ENCODE measurements at regions not wholly inside any gene's neighbourhood (a gene's known extent, or its start where the extent isn't known, plus 50 kb on each side); places are given as distances from the start of the nearest gene placed in this dataset.

DNA sequence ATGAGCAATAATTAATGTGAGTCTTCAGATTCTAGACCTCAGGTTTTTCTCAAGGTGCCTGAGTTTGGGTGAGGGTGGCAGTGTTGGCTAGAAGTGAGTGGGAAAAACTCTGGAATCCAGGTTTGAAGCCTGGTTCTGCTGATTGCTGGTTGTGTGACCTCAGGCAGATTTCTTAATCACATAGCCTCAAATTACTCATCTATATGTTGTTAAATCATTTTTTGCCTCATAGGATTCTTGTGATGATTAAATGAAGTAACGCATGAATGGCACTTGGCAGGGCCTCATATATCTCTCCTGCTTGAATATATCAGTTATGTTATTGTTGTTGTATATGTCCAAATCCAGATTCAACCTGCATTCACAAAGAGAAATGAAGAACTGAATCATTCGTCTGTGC, 60.5 kb downstream of the NR2F2 start:
- DNase-seq = no peak

DNA sequence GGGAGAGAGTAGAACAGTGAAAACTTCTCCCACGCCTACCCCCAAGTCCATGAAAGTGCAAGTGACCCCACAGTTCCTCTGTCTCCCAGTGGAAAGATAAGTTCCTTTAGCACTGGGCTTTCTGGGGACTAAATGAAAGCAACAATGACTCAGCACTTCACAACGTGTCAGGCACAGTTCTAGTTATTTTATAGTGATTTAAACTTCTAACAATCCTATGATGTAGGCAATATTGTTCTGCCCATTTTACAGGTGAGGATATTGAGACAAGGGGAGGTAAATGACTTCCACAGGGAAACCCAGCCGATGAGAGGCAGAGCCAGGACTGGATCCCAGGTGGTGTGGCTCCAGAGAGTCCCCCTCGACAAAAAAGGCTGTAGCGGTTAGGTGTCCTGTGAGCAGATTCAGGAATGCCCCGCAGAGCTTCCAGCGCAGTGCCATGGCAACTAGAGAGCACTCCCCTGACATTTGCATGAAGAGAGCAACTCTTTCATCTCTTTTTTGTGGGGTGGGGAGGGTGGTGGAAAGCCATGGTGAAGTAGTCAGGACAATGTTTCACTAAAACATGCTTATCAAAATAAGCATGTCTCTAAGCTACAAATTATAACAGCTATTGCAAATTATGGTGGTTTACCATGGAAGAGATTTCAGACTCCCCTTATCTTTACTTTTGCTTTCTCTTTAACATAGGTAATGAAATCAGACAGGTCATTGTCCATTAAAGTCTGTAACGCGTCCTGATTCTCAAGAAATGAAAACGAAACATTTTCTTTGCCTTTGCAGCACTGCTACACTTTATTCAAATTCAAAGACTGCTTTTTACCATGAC, 62.1 kb downstream of the NR2F2 start:
- DNase-seq = no peak

DNA sequence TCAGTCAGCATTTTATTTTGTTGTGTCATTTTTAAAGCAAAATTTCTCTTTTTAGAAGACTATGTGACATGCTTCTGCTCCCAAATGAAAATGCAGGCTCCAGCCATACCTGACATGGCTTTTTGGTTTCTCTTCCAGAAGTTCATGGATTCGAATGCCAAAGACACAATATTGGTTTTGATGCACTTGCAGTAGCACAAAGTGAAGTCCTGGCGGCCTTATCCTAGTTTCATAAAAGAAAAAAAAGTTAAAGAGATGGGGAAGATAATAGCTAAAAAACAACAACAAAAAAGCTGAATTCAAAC, 62.7 kb downstream of the NR2F2 start:
- DNase-seq = no peak

DNA sequence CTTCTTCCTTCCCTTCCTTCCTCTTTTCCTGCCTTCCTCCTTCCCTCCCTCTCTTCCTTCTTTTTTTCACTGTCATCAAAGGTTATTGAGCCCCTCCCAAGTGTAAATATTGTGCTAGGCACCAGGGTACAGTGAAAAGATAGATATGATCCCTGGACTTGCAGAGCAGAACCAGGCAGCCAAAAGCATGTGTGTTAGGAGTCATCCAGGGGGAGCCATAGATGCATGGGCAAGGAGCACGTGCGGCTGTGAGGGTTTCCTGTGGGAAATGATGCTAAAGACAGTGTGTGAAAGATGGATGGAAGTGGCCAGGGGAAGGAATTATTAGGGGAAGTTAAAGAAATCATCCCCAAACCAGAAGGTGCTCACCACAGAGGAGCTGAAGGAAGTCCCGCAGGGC, 65.2 kb downstream of the NR2F2 start:
- no peak for DNase-seq

DNA sequence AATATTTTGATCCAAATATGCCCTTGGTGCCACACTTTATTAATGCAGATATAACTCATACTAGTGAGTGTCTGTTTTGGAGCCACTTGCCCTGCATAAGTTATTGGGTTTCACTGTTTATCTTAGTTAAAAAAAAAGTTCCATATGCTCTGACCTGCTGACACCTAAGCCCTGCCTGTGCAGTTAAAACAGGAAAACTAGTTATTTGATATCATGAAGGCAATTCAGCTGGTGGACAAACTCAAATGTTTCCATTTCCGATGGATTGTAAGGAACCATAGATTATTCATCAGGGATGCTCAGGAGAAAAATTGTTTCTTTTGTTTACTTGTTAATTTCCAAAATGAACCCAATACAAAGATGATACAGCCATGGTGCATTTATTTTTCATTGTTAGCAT, 68.3 kb downstream of the NR2F2 start:
- no peak for DNase-seq

DNA sequence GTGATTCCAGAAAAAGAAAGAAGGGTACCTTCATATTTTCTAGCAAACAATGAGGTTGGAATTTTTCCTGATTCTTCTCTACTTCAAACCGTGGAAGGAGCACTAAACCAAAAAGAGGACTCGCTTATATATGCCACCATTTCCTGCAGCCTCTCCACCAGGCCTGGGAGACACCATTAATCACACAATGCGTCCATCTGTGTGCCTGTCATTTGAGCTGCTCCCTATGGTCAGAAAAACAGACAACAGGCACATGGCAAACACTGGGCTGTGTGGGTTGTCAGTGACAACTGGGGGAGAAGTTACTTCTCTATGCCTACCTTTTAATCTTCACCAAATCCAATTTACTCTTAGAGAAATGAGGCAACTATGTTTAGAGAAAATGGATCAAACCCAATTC, 71.9 kb downstream of the NR2F2 start:
- no peak for DNase-seq

DNA sequence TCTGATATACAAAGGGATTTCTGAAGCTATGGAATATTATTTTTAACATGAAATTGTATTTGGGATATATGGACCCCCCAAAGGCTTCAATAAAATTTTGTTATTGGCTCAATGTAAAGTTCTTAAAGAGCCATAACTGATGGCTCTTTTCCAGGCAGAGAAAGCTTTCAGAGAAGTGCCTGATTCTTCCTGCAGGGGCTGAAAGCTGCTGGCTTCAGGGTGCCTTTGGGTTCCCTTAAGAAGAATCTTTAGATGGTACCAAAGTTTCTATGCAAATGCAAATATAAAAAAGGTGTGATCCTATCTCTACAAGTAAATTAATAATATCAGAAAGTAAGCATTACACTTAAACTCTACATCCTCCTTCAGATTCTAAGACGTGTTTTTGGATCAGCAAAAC, 72.6 kb downstream of the NR2F2 start:
- no peak for DNase-seq

DNA sequence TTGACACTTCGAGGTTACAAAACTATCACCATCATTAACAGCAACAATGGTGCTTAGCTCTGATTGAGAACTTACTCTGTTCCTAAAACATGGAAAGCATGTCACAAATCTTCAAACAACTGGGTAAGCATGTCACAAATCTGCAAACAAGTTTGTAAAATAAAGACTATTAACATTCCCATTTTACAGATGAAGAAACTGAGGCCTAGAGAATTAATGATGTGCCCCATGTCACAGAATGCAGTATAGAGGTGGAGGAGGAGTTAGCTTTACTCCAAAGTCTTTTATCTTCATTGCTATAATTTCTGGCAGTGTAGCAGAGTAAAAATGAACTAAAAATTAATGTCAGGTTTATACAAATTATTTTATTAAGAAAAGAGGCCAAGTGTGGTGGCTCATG, 73.4 kb downstream of the NR2F2 start:
- no peak for DNase-seq

DNA sequence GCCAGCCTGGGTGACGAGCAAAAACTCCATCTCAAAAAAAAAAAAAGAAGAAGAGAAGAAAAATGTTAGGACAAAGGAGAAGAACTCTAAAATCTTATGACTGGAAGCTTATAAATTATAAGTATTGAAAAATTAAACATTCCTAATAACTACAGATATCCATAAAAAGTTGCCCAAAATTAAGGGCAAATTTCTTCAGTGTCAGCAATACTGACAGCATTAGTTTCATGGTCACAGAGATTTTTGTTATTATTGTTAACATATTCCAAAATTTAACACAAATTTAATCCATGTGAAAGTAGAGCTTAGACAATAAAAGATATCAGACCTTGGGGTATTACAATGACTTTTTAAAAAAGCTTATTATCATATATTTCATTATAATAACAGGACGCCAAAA, 74.1 kb downstream of the NR2F2 start:
- no peak for DNase-seq

DNA sequence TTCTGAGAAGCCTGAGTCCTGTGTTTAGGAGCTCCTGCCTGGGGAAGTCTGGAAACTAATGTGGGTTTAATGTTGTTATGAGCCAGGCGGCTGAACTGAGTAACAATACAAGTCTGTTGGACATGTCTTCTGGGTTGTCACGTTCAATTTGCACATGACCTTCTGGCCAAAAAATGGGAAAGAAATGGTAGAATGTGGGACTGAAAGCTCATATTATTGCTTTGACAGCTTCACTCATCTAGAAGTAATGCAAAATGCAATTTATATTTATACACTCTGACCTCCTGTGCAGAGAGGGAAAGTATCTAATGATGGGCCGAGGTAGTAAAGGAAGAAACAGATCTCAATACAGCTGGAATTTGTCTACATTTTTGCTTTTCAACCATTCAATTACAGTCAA, 75.8 kb downstream of the NR2F2 start:
- no peak for DNase-seq

DNA sequence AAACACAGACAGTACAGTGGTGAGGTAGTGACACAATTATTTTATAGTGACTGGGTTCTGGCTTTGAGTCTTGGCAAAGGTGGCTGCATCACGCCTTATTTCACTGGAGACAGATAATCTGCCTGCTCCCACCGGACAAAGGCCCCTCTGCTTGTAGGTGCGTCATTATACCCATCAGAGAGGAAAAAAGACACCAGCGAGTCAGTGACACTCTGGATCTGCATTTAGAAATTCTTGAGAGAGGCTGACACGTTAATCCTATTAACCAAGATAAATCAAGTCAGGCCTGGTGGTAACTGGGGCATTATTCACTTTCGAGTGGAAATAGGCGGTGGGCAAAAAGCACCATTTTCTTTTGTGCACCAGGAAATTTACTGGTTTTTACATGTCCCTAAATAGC, 76.2 kb downstream of the NR2F2 start:
- no peak for DNase-seq

DNA sequence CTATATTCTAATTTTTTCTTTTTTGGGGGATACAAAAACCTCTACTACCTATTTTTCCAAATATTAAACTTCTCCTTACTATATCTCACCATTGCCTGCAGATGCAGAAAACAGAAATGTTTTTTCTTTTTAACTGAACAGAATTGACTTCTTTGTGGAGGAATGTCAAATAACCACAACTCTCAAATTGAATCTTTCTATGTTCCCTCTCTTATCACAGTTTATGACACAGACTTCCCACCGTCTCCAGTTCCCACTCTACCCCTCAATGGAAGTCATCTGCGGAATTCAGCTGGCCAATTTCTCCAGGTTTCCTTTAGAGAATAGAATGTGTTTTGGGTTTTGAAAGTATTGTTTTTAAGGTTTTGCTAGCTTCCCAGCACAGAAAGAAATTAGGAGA, 77.0 kb downstream of the NR2F2 start:
- DNase-seq = no peak

DNA sequence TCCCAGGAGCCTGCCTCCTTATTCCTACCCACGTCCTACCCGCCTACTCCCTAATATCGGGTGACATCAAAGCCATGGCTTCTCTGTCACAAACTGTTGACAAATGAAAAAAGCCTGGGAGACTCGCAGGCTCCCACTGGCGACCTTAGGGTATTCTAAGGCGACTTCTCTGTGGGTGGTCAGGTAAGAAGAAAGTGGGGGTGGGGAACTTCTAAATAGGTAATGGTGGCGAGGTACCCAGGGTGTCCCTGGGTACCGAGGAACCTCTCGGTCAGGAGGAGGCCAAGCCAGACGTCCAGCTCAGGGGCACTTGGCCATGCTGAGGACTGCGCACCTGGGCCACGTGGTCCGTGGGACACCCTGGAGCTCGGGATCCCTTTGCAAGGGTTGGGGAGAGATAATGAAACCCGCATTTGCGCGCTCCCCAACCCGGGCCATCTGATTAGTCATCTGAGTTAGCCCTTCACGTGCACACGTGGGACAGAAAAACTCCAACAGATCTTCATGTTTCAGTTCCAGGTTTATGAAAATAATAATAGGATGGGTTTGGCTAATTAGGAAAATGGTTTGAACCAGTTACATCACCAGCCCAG, 78.2 kb downstream of the NR2F2 start:
- no peak for DNase-seq

DNA sequence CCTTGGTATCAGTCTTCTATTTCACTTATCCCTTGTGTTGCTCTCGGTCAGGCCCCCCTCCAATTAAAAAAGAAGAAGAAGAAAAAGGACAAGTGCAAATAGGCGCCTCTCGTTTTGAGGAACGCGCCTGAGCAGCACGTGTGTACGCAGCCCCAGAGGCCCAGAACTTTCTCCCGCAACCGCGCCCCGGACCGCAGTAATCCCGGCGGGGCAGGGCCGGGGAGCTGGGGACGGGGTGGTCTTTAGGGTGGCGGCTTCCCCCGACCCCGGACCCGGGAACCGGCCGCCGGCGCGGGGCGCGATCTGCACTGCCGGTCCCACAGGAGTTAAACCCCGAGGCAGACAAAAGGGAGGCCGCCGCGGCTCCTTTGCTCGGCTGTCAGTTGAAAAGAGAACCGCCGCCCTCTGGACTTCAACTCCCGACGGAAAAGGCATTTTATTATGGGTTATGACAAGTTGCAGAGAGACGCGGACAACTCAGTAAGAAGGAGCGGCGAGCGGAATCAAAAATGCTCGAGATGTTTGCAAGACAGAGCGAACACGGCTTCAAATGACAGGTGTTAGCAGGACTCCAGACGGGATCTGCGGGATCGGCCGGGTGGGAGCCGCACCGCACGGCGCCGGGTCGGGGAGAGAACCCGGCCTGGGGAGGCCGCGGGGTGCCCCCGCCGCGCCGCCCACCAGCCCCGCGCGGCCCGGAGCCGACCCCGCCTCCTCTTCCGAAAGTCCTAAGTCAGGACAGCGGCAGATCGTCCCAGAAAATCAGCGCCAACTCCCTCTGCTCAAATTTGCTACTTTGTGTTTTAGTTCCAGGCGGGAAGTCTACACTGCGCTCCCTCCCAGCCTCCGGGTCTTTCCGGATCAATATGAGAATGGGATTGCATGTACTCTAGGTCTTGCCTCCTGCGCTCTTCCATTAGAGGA, 79.0 kb downstream of the NR2F2 start:
- DNase-seq = no peak

DNA sequence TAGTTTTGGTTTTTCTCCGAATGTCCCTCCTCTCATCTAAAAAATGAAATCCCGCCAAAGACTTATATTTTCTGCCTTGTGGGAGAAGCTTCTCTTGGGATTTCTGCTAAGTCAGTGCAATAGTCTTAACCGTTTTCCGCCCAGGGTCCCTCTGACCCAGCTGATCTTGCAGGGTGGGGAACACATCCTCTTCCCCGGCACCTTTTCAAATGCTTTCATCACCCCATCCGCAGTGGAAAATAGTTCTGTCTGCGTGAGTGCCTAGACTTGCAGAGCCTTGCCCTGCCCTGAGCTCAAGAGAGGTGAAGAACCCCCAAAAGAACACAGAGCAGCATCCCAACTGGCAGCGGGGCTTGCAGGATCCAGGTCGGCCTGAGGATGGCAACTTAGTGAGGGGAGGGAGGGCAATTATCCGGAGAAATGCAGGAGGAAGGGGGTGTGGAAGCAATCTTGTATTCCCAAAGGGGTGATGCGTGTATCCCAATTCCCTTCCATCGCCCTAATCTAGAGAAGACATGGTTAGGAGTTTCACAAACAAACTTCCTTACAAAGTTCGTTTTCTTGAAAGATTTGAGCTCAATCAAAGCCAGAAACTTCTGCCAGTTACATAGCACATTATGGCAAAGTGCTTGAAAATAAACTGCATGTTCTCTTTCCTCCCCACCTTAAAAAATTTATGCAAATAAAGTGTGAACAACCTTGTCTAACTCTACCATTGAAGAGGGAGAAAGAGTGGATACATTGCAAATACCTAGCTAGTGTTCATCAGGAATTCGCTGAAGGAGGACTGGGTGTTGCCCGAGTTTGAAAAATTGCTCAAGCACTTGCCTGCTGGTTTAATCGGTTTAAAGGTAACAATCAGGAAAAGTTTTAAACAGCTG, 79.9 kb downstream of the NR2F2 start:
- no peak for DNase-seq

DNA sequence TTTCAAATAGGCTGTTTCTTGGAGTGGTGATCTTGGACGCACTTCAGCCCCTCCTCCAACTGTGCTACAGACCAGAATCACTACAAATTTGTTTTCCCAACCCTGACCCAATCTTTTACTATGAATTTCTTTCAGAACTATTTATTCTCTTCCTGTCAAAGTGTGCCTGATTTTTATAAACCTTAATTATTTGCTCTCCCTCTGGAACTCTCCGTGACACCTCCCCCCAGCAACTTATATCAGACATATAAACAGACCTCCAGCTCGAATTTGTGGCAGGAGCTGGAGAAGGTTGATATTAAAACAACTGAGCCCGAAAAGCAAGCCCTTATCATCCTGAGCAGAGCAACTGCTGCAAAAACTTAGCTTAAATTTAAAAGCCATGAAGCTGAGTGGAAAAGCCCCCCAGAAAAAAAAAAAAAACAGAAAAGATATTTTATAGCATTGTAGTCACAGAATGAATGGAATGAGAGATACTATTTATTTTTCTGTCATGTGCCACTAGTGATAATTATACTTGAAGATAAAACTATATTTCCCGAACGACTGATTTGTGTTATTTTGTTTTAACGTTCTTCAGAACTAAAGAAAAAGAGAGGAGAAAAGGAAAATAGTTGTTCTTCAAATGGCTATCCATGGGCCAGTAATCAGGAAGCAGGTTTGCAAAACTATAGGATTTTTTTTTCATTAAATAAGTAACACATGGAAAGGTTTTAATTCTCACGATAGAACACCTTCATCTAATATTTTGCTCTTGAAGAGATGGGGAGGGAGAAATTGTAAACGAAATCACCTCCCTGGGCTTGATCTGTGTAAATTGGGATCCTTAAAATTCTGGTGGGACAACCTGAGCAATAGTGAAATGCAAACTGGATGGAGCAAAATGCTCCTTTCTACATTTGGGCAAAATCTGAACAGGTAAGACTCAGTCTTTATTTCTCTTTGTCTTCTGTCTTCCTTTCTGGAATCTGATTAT, 80.8 kb downstream of the NR2F2 start:
- DNase-seq = no peak

DNA sequence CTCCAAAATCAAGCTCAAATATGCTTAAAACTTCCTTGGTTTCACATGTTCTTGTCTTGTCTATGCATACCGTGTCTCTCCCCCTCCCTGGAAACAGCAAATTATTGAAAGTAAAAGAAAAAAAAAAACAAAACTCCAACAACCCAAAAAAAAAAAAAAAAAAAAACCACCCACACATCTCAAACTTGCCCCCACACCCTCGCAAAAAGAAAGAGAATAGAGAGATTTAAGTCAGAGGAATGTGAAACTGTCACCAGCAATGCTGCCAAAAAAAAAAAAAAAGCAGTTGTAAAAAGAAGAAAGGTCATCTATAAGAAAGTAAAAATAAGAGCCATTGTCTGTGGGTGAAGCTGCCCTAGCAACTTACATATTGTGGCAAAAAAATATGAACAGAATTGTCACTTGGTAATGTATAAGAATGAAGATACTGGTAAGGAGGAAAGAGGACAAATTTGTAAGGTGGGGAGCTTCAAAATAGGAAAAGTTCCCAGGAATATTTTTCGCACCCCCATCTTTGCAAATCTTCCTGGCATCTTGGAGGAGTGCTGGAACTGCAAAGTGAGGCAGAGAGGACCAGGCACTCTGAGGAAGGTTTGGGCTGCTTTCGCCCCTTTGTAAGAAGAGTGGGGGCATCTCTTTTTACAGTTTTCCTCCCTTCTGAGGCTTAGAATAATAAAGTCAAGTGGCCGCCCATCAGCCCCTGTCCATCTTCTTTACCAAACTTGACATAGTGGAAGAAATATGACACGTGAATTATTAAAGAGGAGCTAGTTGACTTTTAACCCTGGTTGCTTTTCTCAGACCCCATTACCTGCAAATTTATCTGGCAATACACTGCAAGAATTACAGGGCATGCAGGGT, 81.8 kb downstream of the NR2F2 start:
- DNase-seq = no peak

DNA sequence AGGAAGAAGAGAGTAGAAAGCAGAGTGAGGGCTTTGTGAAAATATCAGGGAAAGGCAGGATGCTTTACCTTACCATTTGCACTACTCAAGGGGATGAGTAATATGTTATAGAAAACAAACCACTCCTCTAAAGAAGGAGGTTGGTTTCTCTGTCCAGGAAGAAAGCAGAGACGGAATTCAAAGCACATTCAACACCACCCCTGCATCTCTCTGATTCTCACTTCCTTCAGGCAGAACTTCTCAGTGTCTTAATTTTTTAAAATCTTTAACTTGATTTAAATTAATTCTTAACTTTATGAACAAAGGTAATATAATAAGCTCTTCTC, 82.4 kb downstream of the NR2F2 start:
- DNase-seq = no peak

DNA sequence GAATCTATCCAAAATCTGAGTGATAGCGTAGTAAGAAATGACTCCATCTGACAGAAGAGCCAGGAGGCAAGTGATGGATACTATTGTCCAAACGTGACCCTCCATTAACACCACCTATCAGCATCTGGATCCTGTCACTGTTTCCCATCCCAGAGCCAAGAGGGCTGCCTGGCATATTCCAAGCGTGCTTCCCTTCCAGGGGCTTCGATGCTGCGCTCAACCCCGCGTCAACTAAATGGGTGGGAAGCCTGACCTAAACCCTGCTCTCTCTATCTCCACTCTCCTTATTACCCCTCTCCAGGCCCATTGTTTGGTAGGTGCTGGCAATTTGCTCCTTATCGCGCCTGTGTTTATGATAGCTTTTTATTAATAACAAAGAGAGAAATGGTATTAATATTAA, 83.2 kb downstream of the NR2F2 start:
- DNase-seq = no peak

DNA sequence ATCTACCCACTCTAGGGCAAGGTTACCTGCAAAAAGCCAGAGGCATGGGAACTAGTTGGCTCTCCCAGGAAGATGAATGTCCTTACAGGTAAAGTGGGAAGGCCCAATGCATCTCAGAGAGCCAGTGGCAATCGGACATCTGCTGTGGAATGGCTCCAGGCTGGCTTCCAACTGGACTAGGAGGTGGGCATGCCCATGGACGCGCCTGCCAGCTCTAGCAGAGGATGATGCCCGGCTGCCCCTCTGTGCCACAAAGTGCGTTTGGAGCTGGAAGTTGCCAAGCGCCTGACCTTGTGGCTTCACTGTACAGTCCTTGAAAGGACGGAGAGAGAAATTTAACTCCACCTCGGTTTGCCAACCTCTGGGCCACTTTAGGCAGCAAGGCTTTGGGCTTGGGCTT, 84.4 kb downstream of the NR2F2 start:
- DNase-seq = no peak
